ENCODE measurements at regions not wholly inside any gene's neighbourhood (a gene's known extent, or its start where the extent isn't known, plus 50 kb on each side); places are given as distances from the start of the nearest gene placed in this dataset.

DNA sequence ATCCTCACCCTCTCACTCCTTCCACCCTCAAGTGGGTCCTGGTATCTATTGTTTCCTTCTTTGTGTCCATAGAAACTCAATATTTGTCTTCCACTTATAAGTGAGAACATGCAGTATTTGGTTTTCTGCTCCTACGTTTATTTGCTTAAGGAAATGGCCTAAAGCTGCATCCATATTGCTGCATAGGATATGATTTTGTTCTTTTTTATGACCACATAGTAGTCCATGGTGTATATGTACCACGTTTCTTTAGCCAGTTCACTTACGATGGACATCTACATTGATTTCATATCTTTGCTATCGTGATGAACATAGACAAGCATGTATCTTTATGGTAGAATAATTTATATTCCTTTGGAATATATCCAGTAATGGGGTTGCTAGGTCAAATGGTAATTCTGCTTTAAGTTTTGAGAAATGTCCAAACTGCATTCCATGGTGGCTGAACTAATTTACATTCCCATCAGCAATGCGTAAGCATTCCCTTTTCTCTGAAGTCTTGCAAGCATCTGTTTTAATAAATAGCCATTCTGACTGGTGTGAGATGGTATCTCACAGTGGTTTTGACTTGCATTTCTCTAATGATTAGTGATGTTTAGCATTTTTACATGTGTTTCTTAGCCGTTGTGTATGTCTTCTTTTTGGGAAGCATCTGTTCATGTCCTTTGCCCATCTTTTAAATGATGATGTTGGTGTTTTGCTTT lies 650.2 kb downstream of the ZNF385D start:
- TF ChIP-seq, protein P1, sequence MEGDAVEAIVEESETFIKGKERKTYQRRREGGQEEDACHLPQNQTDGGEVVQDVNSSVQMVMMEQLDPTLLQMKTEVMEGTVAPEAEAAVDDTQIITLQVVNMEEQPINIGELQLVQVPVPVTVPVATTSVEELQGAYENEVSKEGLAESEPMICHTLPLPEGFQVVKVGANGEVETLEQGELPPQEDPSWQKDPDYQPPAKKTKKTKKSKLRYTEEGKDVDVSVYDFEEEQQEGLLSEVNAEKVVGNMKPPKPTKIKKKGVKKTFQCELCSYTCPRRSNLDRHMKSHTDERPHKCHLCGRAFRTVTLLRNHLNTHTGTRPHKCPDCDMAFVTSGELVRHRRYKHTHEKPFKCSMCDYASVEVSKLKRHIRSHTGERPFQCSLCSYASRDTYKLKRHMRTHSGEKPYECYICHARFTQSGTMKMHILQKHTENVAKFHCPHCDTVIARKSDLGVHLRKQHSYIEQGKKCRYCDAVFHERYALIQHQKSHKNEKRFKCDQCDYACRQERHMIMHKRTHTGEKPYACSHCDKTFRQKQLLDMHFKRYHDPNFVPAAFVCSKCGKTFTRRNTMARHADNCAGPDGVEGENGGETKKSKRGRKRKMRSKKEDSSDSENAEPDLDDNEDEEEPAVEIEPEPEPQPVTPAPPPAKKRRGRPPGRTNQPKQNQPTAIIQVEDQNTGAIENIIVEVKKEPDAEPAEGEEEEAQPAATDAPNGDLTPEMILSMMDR (IDR thresholded peaks at IDR 0.05; ENCODE audit: unreplicated experiment), result no peak
- BruUV-seq (replicated peaks), result no TSS peak
- DNase-seq, result no peak
- no peaks in the 10 kb centered on the region for H3K27me3 Mint-ChIP-seq (ENCODE audit: unreplicated experiment)
- H3K4me3 Mint-ChIP-seq (ENCODE audit: low read depth, unreplicated experiment), result no peak overlapping the region
- no peaks in the 10 kb centered on the region for H3K36me3 Mint-ChIP-seq (ENCODE audit: insufficient read depth, unreplicated experiment)
- H3K27ac Mint-ChIP-seq (ENCODE audit: unreplicated experiment), result no peak overlapping the region
- peaks cover 2% of the 10 kb centered on the region for H3K9me3 Mint-ChIP-seq (ENCODE audit: low read depth, unreplicated experiment)
- intact Hi-C loops (cut with micrococcal nuclease; ENCODE audit: unreplicated experiment), result no loop called here
- H3K4me1 Mint-ChIP-seq (ENCODE audit: low read depth, unreplicated experiment), result no peaks in the 10 kb centered on the region
- CTCF ChIA-PET, result no interaction called here

DNA sequence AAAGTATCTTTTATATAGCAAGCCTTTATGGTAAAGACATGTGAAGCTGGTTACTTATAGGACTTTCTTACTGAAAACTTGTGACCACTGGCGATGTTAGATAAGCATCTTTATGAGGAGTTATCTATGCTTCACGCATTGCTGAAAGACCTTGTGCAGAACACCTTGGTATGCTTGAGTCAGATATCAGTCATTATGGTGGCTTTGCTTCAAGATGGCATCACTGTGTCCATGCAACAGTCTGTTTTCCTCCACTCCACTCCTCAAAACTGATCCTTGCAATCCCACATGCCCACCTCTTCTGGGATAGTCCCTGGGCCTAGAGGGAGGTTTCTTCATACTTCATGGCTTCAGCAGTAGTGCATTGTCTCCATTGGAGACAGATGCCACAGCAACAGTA lies 656.3 kb downstream of the ZNF385D start:
- intact Hi-C loops (cut with micrococcal nuclease; ENCODE audit: unreplicated experiment), result no loop called here
- TF ChIP-seq, protein P1 (IDR thresholded peaks at IDR 0.05; ENCODE audit: unreplicated experiment), result no peak
- Mint-ChIP-seq H3K4me1 (ENCODE audit: low read depth, unreplicated experiment) (no peaks in the 10 kb centered on the region), H3K27ac (ENCODE audit: unreplicated experiment) (no peak overlapping the region), H3K27me3 (ENCODE audit: unreplicated experiment) (no peaks in the 10 kb centered on the region), H3K4me3 (ENCODE audit: low read depth, unreplicated experiment) (no peak overlapping the region), H3K36me3 (ENCODE audit: insufficient read depth, unreplicated experiment) (no peaks in the 10 kb centered on the region), H3K9me3 (ENCODE audit: low read depth, unreplicated experiment) (no peaks in the 10 kb centered on the region)
- CTCF ChIA-PET, result no interaction called here
- DNase-seq, result no peak
- no TSS peak for BruUV-seq (replicated peaks)

DNA sequence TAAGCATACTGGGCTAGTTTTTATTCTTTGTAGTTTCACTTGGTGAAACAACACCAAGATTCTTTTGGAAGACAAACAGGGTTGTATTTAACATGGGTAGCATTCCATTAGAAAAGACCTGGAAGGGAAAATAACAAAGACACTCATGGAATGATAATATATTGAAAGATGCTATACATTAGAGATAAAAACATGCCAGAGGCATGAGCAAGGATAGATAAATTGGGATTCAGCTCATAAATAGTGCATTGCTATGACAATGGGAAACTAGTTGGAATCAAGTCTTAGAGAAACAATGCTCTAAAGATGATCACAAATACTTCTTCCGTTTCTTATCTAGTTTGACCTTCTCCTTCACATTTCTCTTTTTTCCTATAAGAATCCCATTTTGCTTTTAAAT lies 677.4 kb downstream of the ZNF385D start:
- TF ChIP-seq, protein P1 (IDR thresholded peaks at IDR 0.05; ENCODE audit: unreplicated experiment), result no peak
- no TSS peak for BruUV-seq (replicated peaks)
- Mint-ChIP-seq H3K27ac (ENCODE audit: unreplicated experiment) (no peak overlapping the region), H3K4me3 (ENCODE audit: low read depth, unreplicated experiment) (no peak overlapping the region), H3K4me1 (ENCODE audit: low read depth, unreplicated experiment) (no peaks in the 10 kb centered on the region), H3K9me3 (ENCODE audit: low read depth, unreplicated experiment) (peaks cover 2% of the 10 kb centered on the region), H3K36me3 (ENCODE audit: insufficient read depth, unreplicated experiment) (no peaks in the 10 kb centered on the region), H3K27me3 (ENCODE audit: unreplicated experiment) (no peaks in the 10 kb centered on the region)
- no peak for DNase-seq
- CTCF ChIA-PET, result no interaction called here
- intact Hi-C loops (cut with micrococcal nuclease; ENCODE audit: unreplicated experiment), result no loop called here

DNA sequence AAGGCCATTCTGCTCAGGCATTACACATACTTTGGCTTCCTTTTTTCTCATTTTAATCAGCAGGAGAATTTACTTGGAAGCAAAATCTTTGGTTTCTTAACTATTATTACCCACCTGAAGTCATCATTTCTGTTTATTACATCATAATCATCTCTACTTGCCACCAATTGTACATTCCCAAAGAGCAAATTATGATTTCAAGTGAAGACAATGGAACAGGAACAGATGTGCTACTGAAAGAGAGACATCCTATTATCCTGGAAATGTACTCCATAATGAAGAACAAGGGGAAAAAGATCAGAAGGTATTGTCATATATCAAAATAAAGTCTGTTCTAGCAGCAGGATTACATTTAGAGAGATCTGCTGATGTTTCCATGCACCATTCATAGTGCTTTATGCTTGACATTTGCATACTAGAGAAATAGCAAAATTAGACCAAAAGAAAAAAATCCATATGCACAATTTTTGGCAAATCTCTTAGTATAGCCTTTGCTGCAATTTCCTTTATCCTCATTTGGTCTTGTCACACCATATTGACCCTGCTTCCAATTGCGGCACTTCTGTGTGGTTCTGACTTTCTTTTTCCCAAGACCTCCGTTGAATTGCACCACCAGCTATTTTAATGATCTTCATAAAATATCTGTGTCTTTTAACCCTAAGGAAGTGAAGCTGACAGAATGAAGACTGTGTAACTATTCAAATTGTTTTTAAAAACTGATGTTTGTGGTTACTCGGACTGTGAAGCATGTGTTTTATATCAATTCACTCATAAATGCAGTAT lies 683.8 kb downstream of the ZNF385D start:
- intact Hi-C loops (cut with micrococcal nuclease; ENCODE audit: unreplicated experiment), result no loop called here
- Mint-ChIP-seq H3K27ac (ENCODE audit: unreplicated experiment) (no peak overlapping the region), H3K4me3 (ENCODE audit: low read depth, unreplicated experiment) (no peak overlapping the region), H3K36me3 (ENCODE audit: insufficient read depth, unreplicated experiment) (no peaks in the 10 kb centered on the region), H3K4me1 (ENCODE audit: low read depth, unreplicated experiment) (no peaks in the 10 kb centered on the region), H3K9me3 (ENCODE audit: low read depth, unreplicated experiment) (peaks cover 2% of the 10 kb centered on the region), H3K27me3 (ENCODE audit: unreplicated experiment) (no peaks in the 10 kb centered on the region)
- BruUV-seq (replicated peaks), result no TSS peak
- DNase-seq, result no peak
- CTCF ChIA-PET, result interaction anchor here (0.6 kb wide), 1 partner anchor 16 kb away, joined by 5 read pairs; no protein-coding TSS in a partner anchor
- TF ChIP-seq, protein P1 (IDR thresholded peaks at IDR 0.05; ENCODE audit: unreplicated experiment), result no peak

All from Calu3 (cell line).